ENCODE measurements at regions not wholly inside any gene's neighbourhood (a gene's known extent, or its start where the extent isn't known, plus 50 kb on each side); places are given as distances from the start of the nearest gene placed in this dataset.

DNA sequence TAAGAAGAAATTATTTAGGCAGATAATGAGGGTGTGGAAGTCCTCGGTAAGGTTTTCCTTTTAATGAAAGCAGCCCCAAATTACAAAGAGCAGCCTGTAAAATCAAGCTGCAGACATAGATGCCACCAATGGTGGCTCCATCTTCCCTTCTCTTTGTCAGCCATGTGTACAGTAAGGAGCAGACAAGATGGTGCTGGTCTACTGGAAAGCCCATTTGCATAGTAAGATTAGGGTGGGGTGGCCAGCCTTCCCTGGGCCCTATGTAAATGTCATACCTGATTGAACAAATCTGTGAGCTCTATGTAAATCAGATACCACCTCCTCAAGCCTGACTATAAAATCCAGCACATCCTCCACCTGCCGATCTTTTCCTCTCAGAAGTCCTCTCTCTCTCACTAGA is 154.4 kb upstream of the SERTAD2 start:
- BruUV-seq (replicated peaks): no TSS peak
- CTCF ChIA-PET (ENCODE audit: low intra/inter-chr PET ratio, low total read pairs): no interaction called here
- 49% methylated on average over 2 of the region's 2 CpGs for WGBS (ENCODE audit: low lambda C conversion rate)
- H3K4me3 ChIP-seq (replicated peaks in 1 of 3; ENCODE audit: insufficient read depth in 1 of 3, low read depth in 2 of 3, low read length in 3 of 3): no peak overlapping the region
- intact Hi-C loops (cut with micrococcal nuclease; ENCODE audit: unreplicated experiment): no loop called here
- in situ Hi-C loops (cut with HindIII; ENCODE audit: extremely low pct_ligation_motif_present, low pct_unique_long_range_greater_than_20kb): no loop called here
- no peaks in the 10 kb centered on the region for H3K4me1 ChIP-seq (ENCODE audit: insufficient read depth, low read length)
- H3K4me2 ChIP-seq (ENCODE audit: low read depth, low read length): no peak overlapping the region
- no peaks in the 10 kb centered on the region for H3K9me3 ChIP-seq (ENCODE audit: low read length)
- no peaks in the 10 kb centered on the region for H3K36me3 ChIP-seq (replicated peaks in 1 of 2; ENCODE audit: control insufficient read depth in 1 of 2, insufficient read depth in 2 of 2, low read length in 2 of 2)
- POLR2A ChIA-PET: no interaction called here
- no peak overlapping the region for H3K9ac ChIP-seq (ENCODE audit: insufficient read depth, low read depth, low read length)
- peaks cover 0 to 20% of the 10 kb centered on the region in 2 experiments; a peak in 2 of 5 replicates for H3K27me3 ChIP-seq (ENCODE audit: control insufficient read depth in 1 of 2, insufficient read depth in 2 of 2, low read length in 2 of 2)
- TF ChIP-seq, protein P1, sequence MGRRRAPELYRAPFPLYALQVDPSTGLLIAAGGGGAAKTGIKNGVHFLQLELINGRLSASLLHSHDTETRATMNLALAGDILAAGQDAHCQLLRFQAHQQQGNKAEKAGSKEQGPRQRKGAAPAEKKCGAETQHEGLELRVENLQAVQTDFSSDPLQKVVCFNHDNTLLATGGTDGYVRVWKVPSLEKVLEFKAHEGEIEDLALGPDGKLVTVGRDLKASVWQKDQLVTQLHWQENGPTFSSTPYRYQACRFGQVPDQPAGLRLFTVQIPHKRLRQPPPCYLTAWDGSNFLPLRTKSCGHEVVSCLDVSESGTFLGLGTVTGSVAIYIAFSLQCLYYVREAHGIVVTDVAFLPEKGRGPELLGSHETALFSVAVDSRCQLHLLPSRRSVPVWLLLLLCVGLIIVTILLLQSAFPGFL (CRISPR knock-in tag; IDR thresholded peaks at IDR 0.05): no peak
- TF ChIP-seq MIER2 (CRISPR knock-in tag; IDR thresholded peaks at IDR 0.05) (no peak), ZFY (CRISPR knock-in tag; IDR thresholded peaks at IDR 0.05) (no peak), SATB2 (CRISPR knock-in tag; IDR thresholded peaks at IDR 0.05) (no peak), RFXAP (CRISPR knock-in tag; IDR thresholded peaks at IDR 0.05; ENCODE audit: borderline replicate concordance) (no peak), PITX1 (CRISPR knock-in tag; IDR thresholded peaks at IDR 0.05) (no peak), ZNF260 (CRISPR knock-in tag; IDR thresholded peaks at IDR 0.05; ENCODE audit: borderline replicate concordance, low read depth) (no peak), KDM5B (CRISPR knock-in tag; IDR thresholded peaks at IDR 0.05; ENCODE audit: borderline replicate concordance) (no peak), ZBTB38 (CRISPR knock-in tag; IDR thresholded peaks at IDR 0.05) (no peak), NFKBIZ (CRISPR knock-in tag; IDR thresholded peaks at IDR 0.05) (no peak)
- H3K27ac ChIP-seq (ENCODE audit: extremely low read length, insufficient read depth, low read length): no peak overlapping the region
- H3K79me2 ChIP-seq (ENCODE audit: insufficient read depth, low read length): no peaks in the 10 kb centered on the region
- ATAC-seq: no peak
- no peak for FAIRE-seq
- no peak overlapping the region for H2AFZ ChIP-seq (ENCODE audit: low read length)
- no peaks in the 10 kb centered on the region for H4K20me1 ChIP-seq (ENCODE audit: insufficient read depth, low read length)
- DNase-seq (ENCODE audit: low spot score): no peak

DNA sequence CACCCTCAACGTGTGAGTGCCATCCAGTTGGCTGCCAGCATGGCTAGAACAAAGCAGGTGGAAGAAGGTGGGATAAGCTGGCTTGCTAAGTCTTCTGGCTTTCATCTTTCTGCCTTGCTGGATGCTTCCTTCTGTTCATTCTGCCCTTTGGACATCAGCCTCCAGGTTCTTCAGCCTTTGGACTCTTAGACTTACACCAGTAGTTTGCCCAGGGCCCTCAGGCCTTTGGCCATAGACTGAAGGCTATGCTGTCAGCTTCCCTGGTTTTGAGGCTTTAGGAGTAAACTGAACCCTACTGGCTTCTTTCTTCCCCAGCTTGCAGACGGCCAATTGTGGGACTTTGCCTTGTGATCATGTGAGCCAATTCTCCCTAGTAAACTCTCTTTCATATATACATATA is 155.0 kb upstream of the SERTAD2 start:
- Histone ChIP-seq H3K9me3 (ENCODE audit: low read length) (no peaks in the 10 kb centered on the region), H3K9ac (ENCODE audit: insufficient read depth, low read depth, low read length) (no peak overlapping the region), H3K27ac (ENCODE audit: extremely low read length, insufficient read depth, low read length) (no peak overlapping the region), H3K4me1 (ENCODE audit: insufficient read depth, low read length) (no peaks in the 10 kb centered on the region), H4K20me1 (ENCODE audit: insufficient read depth, low read length) (no peaks in the 10 kb centered on the region), H2AFZ (ENCODE audit: low read length) (no peak overlapping the region), H3K79me2 (ENCODE audit: insufficient read depth, low read length) (no peaks in the 10 kb centered on the region), H3K27me3 (ENCODE audit: control insufficient read depth in 1 of 2, insufficient read depth in 2 of 2, low read length in 2 of 2) (peaks cover 0 to 20% of the 10 kb centered on the region in 2 experiments; a peak in 2 of 5 replicates), H3K36me3 (replicated peaks in 1 of 2; ENCODE audit: control insufficient read depth in 1 of 2, insufficient read depth in 2 of 2, low read length in 2 of 2) (no peaks in the 10 kb centered on the region), H3K4me3 (replicated peaks in 1 of 3; ENCODE audit: insufficient read depth in 1 of 3, low read depth in 2 of 3, low read length in 3 of 3) (no peak overlapping the region), H3K4me2 (ENCODE audit: low read depth, low read length) (no peak overlapping the region)
- intact Hi-C loops (cut with micrococcal nuclease; ENCODE audit: unreplicated experiment): no loop called here
- FAIRE-seq: no peak
- CTCF ChIA-PET (ENCODE audit: low intra/inter-chr PET ratio, low total read pairs): no interaction called here
- 0% methylated on average over 2 of the region's 2 CpGs for WGBS (ENCODE audit: low lambda C conversion rate)
- no peak for DNase-seq (ENCODE audit: low spot score)
- no peak for ATAC-seq
- in situ Hi-C loops (cut with HindIII; ENCODE audit: extremely low pct_ligation_motif_present, low pct_unique_long_range_greater_than_20kb): no loop called here
- no TSS peak for BruUV-seq (replicated peaks)
- POLR2A ChIA-PET: no interaction called here
- 0 out of 2 replicates have a peak, but pooled peaks have one; percentile 11 for TF ChIP-seq HNF4A (CRISPR knock-in tag; IDR thresholded peaks at IDR 0.05)
- TF ChIP-seq SRF (IDR thresholded peaks at IDR 0.05; ENCODE audit: low read depth, low read length): no peak

Measured in HepG2 (cell line).